GM10266 (cell line): ENCODE measurements at regions not wholly inside any gene's neighbourhood (a gene's known extent, or its start where the extent isn't known, plus 50 kb on each side); places are given as distances from the start of the nearest gene placed in this dataset.

ENCODE experiments used
- DNase-seq: peaks from one replicate; pipeline ENCODE4 v3.0.0; 2012; ENCODE audit errors: extremely low spot score
- TF ChIP-seq, protein P1 (sequence below): IDR thresholded peaks from 2 replicates; pipeline ENCODE4 v1.5.1; 2012; ENCODE audit warnings: mild to moderate bottlenecking, low read depth; ENCODE audit not compliant: control insufficient read depth, insufficient read depth; ENCODE audit errors: missing control alignments

DNA sequence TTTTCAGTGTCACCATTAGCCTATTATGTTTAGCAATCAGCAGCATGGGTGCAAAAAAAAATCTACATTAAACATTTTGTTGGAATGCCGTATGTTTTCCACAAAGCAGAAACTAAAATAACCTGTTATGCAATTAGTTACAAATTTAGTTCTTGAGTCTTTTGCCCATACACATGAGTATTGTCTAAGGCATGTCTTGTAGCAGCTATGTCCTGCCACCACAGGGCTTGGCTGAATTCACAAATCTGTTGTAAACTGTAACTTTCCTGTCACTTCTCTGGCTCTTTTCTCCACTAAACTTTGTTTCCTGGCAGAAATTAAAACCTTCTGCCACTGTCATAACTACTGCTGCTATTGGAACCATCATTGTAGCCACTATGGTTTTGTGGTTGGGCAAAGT lies 277.9 kb upstream of the SPRY2 start:
- TF ChIP-seq, protein P1, sequence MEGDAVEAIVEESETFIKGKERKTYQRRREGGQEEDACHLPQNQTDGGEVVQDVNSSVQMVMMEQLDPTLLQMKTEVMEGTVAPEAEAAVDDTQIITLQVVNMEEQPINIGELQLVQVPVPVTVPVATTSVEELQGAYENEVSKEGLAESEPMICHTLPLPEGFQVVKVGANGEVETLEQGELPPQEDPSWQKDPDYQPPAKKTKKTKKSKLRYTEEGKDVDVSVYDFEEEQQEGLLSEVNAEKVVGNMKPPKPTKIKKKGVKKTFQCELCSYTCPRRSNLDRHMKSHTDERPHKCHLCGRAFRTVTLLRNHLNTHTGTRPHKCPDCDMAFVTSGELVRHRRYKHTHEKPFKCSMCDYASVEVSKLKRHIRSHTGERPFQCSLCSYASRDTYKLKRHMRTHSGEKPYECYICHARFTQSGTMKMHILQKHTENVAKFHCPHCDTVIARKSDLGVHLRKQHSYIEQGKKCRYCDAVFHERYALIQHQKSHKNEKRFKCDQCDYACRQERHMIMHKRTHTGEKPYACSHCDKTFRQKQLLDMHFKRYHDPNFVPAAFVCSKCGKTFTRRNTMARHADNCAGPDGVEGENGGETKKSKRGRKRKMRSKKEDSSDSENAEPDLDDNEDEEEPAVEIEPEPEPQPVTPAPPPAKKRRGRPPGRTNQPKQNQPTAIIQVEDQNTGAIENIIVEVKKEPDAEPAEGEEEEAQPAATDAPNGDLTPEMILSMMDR = no peak
- DNase-seq = no peak

DNA sequence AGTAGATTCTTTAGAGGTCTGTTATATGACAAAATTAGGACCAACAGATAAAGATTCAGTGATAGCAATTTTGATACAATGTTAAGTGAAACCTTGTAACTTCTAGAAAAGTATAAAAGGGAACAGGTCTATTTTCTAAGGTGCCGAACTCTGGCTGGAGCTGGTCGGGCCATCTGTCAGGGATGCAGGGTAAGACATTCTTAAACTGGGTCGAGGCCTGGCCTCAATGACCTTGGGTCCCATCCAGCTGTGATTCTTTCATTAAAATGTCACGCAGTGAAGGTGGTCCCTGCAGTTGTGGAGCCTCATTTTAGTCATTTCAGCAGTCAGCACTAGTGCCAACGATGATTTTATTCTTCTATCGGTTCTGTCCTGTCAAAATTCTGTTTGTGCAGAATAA lies 271.9 kb upstream of the SPRY2 start:
- DNase-seq = no peak
- TF ChIP-seq, protein P1 = no peak

DNA sequence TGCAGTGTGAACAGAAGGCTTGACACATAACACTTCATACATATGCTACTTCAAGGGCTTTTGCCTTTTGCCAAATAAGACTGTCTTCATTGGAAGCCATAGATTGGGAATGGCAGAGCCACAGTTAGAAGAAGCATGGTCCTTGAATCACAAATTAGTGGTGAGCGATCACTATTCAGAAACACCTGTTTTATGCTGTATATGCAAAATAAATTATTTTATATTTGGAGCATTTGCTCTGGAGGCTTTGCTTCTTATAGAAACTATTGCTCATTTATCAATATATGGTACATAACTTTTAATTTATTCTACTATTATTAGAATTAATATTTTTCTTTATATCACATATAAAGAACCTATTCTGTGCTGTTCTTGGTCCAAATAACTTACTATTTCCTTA lies 270.4 kb upstream of the SPRY2 start:
- TF ChIP-seq, protein P1 = no peak

DNA sequence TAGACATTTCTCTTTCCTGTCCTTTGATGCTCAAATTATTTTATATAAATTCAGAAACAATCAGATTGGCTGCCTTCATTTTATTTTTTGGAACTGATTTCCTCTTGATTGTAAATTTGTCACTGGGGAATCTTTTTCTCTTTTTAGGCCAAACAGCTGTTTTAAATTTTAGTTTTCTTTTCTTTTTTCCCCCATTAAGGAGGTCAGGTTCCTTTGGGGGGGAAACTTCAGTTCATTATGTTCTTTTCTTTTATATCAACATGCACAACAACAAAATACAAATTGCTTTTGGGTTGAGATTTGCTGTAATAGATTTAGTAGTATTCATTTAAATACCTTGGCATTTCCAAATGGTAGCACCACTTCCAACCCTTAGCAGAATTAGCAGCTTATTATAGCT lies 264.8 kb upstream of the SPRY2 start:
- TF ChIP-seq, protein P1 = no peak
- DNase-seq = no peak

More for the DNA sequence above, 270.4 kb upstream of the SPRY2 start:
- DNase-seq = no peak

DNA sequence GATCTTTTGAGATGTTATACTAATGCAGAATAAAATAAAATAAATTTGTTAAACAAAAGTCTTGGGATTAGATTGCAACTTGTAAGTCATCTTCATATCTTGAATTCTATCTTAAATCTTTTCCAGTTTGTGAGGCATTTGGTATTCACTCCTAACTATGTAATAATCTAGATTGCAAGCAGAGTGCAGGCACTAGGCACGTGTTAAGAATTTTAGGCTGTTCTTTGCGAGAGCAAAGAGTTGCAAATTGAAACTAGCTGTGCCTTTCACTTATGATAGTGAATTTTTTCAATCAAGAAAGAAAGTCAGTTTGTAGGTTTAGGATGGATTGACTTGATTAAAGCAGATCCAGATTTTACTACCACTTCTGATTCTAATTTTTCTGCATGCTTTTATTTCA lies 264.1 kb upstream of the SPRY2 start:
- no peak for DNase-seq
- TF ChIP-seq, protein P1 = no peak

DNA sequence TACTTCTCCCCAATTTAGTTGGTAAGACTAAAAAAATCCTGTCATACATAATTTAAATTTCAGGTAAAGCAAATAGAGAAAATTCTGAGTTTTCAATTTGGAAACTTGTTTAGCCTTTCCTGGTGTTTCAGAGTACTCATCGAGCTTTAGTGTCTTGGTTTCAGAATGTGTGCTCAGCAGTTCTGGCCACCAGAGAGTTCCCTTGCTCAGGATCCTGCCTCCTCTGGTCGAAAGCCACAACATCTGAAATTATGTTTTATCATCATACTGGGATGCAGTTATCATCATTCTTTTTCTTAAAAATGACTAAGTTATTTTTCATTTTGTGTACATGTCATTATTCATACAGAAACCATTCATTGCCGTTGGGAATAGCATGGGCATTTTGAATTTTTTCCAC lies 263.2 kb upstream of the SPRY2 start:
- TF ChIP-seq, protein P1 = no peak
- no peak for DNase-seq

DNA sequence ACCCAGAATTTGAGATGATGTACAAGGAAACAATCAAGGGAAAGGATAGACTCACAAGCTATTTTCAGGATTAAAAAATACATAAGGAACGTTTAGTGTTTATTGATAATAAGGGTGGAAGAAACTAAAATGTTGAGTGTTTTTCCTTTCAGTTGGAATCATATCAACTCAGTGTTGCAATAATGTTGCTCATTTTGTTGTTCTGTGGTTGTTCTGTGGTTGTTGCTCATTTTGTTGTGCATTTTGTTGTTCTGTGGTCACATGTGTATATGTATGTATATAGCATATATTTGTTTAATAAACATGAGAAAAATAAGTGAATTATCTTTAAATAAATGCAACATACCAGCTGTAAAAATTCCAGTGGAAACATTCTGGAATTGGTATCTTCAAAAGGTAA lies 262.4 kb upstream of the SPRY2 start:
- no peak for DNase-seq
- TF ChIP-seq, protein P1 = no peak
